Natural killer cell treated with Interleukin-12 subunit alpha and Interleukin-12 subunit beta and Interleukin-15 and Interleukin-18, amount 100 ng/mL, for 72 hours (primary cell): ENCODE measurements at regions not wholly inside any gene's neighbourhood (a gene's known extent, or its start where the extent isn't known, plus 50 kb on each side); places are given as distances from the start of the nearest gene placed in this dataset.
"Not testable (repeated sequence)": the region's sequence is repeated elsewhere in the genome, so short reads cannot be mapped to it uniquely, and the experiment has no call there.

Source experiments
- ATAC-seq, 2 donors: fragments of 150-1000 bp; cut with Tn5 transposase in 1 of 2; sonication (Bioruptor Pico), chemical (Tn5 transposase) in 1 of 2; 2 replicates each; pipeline ENCODE4 v1.10.0; 2021
- DNase-seq: peaks from one replicate; pipeline ENCODE4 v3.0.0; 2022; ENCODE audit warnings: low spot score
- H3K27ac Mint-ChIP-seq, 2 donors: 1 replicate in 1 of 2; 2 replicates in 1 of 2; pipeline ENCODE4 v1.8.0; 2022; ENCODE audit warnings: mixed read lengths in 2 of 2, mild to moderate bottlenecking in 1 of 2, moderate library complexity in 1 of 2
- H3K27me3 Mint-ChIP-seq, 2 donors: 1 replicate in 1 of 2; 2 replicates in 1 of 2; pipeline ENCODE4 v1.8.0; 2022; ENCODE audit warnings: mixed read lengths in 2 of 2
- H3K36me3 Mint-ChIP-seq: one replicate; pipeline ENCODE4 v1.8.0; 2022; ENCODE audit warnings: mixed read lengths
- H3K4me1 Mint-ChIP-seq, 2 donors: 1 replicate in 1 of 2; 2 replicates in 1 of 2; pipeline ENCODE4 v1.8.0; 2022; ENCODE audit warnings: low read depth in 2 of 2, mixed read lengths in 2 of 2, mild to moderate bottlenecking in 1 of 2
- H3K4me3 Mint-ChIP-seq: one replicate; pipeline ENCODE4 v1.8.0; 2022; ENCODE audit warnings: mixed read lengths
- H3K9me3 Mint-ChIP-seq: 2 replicates; pipeline ENCODE4 v1.8.0; 2022; ENCODE audit warnings: mixed read lengths

DNA sequence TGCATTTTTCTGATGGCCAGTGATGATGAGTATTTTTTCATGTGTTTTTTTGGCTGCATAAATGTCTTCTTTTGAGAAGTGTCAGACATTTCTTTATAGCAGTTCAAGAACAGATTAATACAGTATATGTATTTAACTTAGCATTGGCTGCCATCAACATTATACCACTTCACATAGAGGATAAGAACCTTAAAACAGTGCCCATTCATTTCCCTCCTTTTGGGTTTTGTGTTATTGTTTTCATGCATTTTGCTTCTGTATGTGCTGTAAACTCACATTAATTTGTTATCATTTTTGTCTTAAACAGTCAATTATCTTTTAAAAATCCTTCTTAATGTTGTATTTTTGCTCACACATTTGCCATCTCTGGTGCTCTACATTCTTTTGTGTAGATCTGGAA, 381.6 kb upstream of the DEFB115 start:
- Mint-ChIP-seq H3K36me3 (peaks cover 24% of the 10 kb centered on the region), H3K9me3 (peaks cover 23% of the 10 kb centered on the region)
- not testable (repeated sequence) for H3K4me3 Mint-ChIP-seq, ATAC-seq, H3K4me1 Mint-ChIP-seq, H3K27ac Mint-ChIP-seq, DNase-seq, H3K27me3 Mint-ChIP-seq

DNA sequence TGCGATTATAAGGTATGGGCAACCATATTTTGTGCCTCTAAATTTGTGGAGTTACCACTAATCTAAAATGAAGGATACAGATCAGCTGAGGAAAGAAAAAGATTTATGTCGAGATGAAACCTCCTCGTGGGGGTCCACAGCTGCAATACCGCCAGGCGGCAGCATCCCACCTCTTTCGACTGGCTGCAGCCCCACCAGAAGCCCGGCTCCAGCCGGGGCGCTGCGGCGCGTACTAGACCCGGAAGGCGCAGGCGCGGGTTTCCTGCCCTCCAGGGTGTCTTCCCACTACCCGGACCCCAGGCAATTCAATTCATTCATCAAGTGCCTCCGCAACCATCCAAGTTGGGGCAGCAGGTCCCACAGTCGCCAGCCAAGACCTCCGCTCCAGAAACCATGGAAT, 366.1 kb upstream of the DEFB115 start:
- H3K27ac Mint-ChIP-seq, H3K4me3 Mint-ChIP-seq, ATAC-seq: not testable (repeated sequence)

DNA sequence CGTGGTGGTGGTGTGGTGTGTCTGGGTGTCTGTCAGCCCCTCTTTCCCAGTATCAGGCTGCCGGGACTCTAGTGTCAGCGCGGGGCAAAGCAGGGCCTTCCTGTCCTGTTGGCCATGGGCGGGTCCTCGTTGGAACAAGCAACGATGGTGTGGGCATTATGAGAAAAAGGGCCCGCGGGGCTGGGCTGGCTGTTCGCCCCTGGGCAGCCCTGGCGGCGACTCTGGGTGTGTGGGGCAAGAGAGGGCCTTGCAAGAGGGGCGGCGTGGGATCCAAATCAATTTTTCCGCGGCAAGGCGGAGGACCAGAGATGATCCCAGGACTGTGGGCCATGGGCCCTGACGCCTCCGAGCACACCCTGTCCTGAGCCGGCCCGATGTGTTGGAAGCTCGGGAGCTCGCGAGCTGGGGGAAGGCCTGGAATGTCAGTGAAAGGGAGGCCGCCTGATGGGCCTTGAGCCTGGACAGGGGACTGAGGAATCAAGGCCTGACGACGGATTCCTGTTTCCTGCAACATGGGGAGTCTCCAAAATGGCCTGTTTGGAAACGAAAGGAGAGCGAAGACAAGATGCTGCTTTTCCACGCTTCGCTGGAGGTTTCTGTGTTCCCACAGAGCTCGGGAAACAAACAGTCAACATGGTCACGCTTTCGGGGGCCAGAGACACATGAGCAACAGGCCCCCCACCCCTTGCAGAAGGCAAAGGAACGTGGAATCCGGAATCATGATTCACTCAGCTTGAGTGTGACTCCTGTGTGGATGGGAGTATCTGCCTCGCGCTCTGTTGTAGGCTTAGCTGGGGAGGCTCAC, 364.7 kb upstream of the DEFB115 start:
- peaks cover 0 to 5% of the 10 kb centered on the region in 2 donors for H3K4me1 Mint-ChIP-seq
- peaks cover 9% of the 10 kb centered on the region for H3K36me3 Mint-ChIP-seq
- DNase-seq (no peak), ATAC-seq (no peak)
- H3K27me3 Mint-ChIP-seq, result peaks cover 5 to 14% of the 10 kb centered on the region in 2 donors
- no peak overlapping the region for H3K4me3 Mint-ChIP-seq
- peaks cover 4% of the 10 kb centered on the region for H3K9me3 Mint-ChIP-seq
- no peak overlapping the region for H3K27ac Mint-ChIP-seq

More for the DNA sequence above, 366.1 kb upstream of the DEFB115 start:
- not testable (repeated sequence) for H3K9me3 Mint-ChIP-seq, H3K4me1 Mint-ChIP-seq, DNase-seq
- peaks cover 5 to 12% of the 10 kb centered on the region in 2 donors for H3K27me3 Mint-ChIP-seq
- H3K36me3 Mint-ChIP-seq, result peaks cover 16% of the 10 kb centered on the region

DNA sequence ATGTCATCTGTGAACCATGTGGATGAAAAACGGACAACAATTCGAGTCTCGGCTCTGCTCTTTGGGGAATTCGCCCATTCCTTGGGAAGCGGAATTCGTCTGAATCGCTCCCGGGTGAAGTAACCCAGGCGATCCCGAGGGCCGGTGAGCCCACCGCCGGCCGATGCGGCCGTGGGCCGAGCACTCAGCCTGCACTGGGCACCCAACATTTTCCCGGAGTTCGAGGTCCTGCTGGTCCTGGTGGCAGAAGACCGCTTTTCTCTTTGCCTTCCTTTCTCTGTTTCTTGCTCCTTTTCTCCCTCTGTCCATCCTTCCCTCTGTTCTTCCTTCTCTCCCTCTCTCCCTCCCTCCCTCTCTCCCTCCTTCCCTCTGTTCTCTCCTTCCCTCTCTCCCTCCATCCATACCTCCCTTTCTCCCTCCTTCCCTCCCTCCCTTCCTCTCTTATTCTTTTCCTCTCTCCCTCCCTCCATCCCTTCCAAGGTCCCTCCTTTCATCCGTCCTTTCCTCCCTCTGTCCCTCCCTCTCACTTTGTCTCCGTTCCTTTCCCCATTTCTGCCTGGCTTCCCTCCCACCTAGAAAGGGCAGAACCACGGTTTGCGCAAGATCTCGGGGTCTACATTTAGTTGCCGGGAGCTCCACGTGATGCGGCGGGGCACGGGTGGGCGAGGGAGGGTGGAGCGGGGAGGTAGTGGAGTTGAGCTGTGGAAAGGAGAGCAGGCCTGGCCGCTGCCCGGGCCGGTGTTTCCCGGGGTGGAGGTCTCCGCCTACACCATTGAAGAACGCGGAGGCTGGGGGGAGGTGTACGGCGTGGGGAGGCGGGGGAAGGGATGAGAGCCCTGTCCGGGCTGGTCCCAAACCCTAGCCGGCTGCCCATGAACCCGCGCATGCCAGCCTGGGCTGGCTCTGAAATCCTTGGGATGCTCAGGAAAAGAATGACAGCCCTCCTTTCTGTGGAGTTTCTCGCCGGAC, 363.8 kb upstream of the DEFB115 start:
- peaks cover 7 to 19% of the 10 kb centered on the region in 2 donors for H3K27me3 Mint-ChIP-seq
- not testable (repeated sequence) for ATAC-seq, DNase-seq

DNA sequence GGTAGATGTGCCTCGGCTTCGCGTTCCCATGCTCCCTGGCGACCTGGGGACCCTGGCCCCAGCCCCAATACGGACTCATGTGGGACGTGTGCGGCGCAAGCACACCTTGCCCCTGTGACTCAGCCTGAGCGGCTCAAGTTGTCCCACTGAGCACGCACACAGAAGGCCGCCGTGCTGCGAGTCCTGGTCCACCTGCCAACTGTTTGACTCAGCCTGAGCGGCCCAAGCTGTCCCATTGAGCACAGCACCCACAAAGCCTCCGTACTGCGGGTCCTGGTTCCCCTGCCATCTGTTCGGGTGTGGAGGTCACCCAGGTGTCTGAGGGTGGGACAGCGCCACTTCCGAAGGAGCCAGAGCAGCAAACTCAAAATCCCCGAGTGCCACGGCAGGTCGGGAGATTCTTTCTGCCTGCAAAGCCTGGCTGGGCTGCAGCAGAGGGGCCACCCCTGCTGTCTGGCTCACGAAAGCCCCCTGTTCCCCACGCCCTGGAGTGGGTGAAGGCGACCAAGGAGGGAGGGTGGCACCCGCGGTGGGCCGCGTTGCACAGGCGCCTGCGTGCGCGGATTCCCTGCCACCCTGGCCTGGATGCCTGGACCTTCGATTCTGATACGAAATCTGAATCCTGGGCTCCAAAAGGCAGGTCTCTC, 362.6 kb upstream of the DEFB115 start:
- not testable (repeated sequence) for H3K4me3 Mint-ChIP-seq, H3K4me1 Mint-ChIP-seq, H3K27ac Mint-ChIP-seq, H3K9me3 Mint-ChIP-seq, DNase-seq, ATAC-seq
- peaks cover 7 to 19% of the 10 kb centered on the region in 2 donors for H3K27me3 Mint-ChIP-seq
- H3K36me3 Mint-ChIP-seq, result peaks cover 12% of the 10 kb centered on the region

More for the DNA sequence above, 363.8 kb upstream of the DEFB115 start:
- not testable (repeated sequence) for H3K9me3 Mint-ChIP-seq, H3K4me1 Mint-ChIP-seq, H3K4me3 Mint-ChIP-seq, H3K27ac Mint-ChIP-seq
- H3K36me3 Mint-ChIP-seq, result peaks cover 12% of the 10 kb centered on the region

DNA sequence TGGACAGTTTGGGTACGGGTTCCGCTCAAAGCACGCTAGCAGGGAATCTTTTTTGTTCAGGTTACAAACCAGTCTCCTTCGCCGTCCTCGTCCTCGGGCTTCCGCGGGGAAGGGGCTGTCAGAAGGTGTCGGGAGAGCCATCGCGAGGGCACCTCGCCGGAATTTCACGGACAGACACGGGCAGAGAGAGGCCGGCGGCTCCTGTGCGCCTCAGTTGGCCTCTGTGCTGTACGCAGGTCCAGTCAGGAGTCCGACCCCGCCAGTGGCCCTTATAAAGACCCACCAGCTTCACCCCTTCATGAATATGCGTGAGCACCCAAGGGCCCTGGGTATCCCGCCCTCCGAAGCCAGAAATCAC, 362.1 kb upstream of the DEFB115 start:
- Mint-ChIP-seq H3K27me3 (peaks cover 7 to 19% of the 10 kb centered on the region in 2 donors), H3K36me3 (peaks cover 12% of the 10 kb centered on the region)
- not testable (repeated sequence) for H3K27ac Mint-ChIP-seq, H3K9me3 Mint-ChIP-seq, ATAC-seq, DNase-seq, H3K4me1 Mint-ChIP-seq, H3K4me3 Mint-ChIP-seq

DNA sequence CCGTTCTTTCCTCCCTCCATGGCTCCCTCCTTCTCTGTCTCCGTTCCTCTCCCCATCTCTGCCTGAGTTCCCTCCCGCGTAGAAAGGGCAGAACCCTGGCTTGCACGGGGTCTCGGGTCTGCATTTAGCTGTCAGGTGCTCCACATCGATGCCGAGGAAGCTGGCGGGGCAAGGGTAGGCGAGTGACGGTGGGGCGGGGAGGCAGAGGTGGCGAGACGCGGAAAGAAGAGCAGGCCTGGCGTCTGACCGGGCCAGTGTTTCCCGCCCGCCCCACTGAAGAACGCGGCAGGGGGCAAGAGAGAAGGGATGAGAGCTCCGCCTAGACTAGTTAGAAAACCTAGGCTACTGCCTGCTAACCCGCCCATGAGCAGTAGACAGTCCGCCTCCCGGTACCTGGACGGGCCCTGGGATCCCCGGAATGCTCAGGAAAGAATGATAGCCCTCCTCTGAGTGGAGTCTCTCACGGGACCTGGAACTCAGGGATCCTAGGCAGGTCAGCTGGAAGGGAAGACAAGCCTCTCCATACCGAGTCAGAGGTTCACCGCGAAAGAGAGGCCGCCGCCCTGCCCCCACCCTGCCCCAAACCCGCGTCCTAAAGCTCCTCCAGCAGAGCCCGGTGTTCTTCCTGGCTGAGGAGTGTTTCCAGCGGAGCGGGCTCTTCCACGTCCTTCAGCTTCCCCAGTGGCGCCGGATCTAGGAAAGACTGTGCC, 357.9 kb upstream of the DEFB115 start:
- not testable (repeated sequence) for H3K4me1 Mint-ChIP-seq, ATAC-seq, H3K4me3 Mint-ChIP-seq, H3K27me3 Mint-ChIP-seq, H3K27ac Mint-ChIP-seq, DNase-seq, H3K36me3 Mint-ChIP-seq
- peaks cover 13% of the 10 kb centered on the region for H3K9me3 Mint-ChIP-seq

DNA sequence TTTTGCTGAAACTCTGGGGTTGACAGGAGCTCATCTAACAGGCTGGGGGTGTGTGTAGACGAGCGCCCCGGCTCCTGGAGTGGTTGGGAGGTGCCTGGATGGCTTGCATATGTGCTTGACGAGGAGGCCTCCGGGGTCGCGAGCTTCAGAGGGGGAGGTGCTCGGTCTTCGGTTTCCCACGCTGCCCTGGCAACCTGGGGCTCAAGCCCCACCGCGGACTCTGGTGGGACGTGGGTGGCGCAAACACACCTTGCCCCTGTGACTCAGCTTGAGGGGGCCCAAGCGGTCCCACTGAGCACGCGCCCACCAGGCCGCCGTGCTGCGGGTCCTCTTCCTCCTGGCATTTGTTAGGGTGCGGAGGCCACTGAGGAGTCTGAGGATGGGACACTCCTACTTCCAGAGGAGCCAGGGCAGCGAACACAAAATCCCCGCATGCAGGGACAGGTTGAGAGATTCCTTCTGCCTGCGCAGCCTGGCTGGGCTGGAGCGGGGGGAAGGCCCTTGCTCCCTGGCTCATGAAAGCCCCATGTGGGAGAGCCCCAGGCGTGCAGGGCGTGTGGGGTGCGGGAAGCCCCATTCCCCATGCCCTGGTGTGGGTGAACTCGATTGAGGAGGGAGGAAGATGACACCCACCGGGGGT, 357.3 kb upstream of the DEFB115 start:
- H3K4me1 Mint-ChIP-seq, DNase-seq, ATAC-seq, H3K36me3 Mint-ChIP-seq, H3K4me3 Mint-ChIP-seq, H3K27me3 Mint-ChIP-seq, H3K27ac Mint-ChIP-seq: not testable (repeated sequence)
- H3K9me3 Mint-ChIP-seq, result peaks cover 16% of the 10 kb centered on the region

DNA sequence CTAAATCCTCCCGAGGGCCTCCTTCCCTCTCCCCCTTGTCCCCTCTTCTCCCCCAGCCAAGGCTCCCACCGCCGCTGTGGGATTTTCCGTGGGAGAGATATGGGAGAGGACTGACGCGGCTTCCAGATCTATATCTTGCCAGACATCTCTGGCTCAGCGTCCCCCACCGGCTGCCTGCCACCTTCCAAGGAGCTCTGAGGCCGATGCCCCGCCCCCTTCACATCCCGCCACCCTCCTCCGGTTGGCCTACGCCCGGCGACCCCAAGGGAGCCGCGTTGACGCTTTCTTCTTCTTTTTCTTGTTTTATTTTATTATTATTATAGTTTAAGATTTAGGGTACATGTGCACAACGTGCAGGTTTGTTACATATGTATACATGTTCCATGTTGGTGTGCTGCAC, 352.2 kb upstream of the DEFB115 start:
- not testable (repeated sequence) for H3K4me3 Mint-ChIP-seq, DNase-seq, H3K4me1 Mint-ChIP-seq, H3K27ac Mint-ChIP-seq, ATAC-seq, H3K27me3 Mint-ChIP-seq
- H3K36me3 Mint-ChIP-seq, result peaks cover 20% of the 10 kb centered on the region
- H3K9me3 Mint-ChIP-seq, result peaks cover 22% of the 10 kb centered on the region

DNA sequence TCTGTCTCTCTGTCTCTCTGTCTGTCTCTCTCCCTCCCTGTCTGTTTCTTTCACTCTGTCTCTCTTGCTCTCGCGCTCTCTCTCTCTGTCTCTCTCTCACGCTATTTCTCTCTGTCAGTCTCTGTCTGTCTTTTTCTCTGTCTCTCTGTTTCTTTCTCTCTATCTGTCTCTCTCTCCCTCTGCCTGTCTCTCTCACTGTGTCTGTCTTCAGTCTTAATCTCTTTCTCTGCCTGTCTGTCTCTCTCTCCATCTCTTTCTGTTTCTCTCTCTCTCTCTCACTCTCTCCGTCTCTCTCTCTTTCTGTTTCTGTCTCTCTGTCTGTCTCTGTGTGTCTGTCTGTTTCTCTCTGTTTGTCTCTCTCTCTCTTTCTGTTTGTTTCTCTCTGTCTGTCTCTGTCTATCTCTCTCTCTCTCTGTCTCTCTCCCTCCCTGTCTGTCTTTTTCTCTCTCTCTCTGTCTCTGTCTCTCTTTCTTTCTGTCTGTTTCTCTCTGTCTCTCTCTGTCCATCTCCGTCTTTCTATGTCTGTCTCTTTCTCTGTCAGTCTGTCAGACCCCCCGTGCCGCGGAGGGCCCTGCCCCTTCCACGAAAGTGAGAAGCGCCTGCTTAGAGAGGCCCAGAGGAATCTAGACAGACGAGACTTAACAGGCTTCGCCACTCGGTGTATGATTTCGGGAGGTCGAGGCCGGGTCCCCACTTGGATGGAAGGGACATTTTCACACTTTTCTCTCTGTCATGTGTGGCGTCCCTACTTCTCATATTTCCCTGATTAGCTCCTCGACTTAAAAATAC, 346.3 kb upstream of the DEFB115 start:
- no peak for ATAC-seq
- Mint-ChIP-seq H3K36me3 (peaks cover 44% of the 10 kb centered on the region), H3K4me1 (peaks cover 3 to 13% of the 10 kb centered on the region in 2 donors), H3K9me3 (peaks cover 31% of the 10 kb centered on the region), H3K4me3 (no peak overlapping the region), H3K27ac (no peak overlapping the region), H3K27me3 (peaks cover 9 to 24% of the 10 kb centered on the region in 2 donors)
- DNase-seq, result no peak

DNA sequence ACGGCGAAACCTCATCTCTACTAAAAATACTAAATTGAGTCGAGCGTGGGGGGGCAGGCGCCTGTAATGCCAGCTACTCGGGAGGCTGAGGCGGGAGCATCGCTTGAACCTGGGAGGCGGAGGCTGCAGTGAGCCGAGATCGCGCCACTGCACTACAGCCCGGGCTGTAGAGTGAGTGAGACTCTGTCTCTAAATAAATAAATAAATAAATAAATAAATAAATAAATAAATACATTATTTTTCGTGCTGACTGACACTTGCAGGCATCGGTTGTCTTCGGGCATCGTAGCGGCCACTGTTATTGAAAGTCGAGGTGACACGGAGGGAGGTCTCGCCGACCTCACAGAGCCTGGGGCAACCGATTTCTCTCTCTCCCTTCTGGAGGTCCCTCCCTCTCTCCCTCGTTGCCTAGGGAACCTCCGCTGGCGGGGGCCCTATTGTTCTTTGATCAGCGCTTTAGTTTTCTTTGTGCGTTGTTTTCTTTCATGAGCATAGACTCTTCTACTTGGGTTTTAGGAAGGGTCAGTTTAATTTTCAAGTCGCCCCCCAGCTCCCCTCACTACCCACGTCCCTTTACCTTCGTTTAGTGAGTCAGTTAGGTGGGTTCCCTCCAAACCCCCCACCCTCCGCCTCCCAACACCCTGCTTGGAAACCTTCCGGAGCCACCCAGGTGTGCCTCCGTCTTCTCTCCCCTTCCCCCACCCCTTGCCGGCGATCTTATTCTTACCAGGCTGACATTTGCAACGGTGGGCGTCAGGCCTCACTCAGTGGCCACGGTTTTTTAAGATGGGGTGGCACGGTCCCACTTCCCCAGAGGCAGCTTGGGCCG, 345.4 kb upstream of the DEFB115 start:
- peaks cover 41% of the 10 kb centered on the region for H3K36me3 Mint-ChIP-seq
- not testable (repeated sequence) for H3K4me3 Mint-ChIP-seq

More for the DNA sequence above, 345.4 kb upstream of the DEFB115 start:
- H3K9me3 Mint-ChIP-seq, result peaks cover 31% of the 10 kb centered on the region
- H3K4me1 Mint-ChIP-seq, result peaks cover 3 to 13% of the 10 kb centered on the region in 2 donors
- not testable (repeated sequence) for DNase-seq, ATAC-seq, H3K27ac Mint-ChIP-seq
- H3K27me3 Mint-ChIP-seq, result peaks cover 9 to 24% of the 10 kb centered on the region in 2 donors
